SK-MEL-5 (cell line): ENCODE measurements at regions not wholly inside any gene's neighbourhood (a gene's known extent, or its start where the extent isn't known, plus 50 kb on each side); places are given as distances from the start of the nearest gene placed in this dataset.

ENCODE experiments used
- DNase-seq: peaks from one replicate; pipeline ENCODE4 v3.0.0-alpha.2; 2016; ENCODE audit warnings: low read depth, low spot score
- in situ Hi-C: cut with HindIII; loops from 2 replicates; pipeline ENCODE4 v1.10.0; 2016; ENCODE audit warnings: low sequenced_read_pairs, high pct_unique_total_duplicates, low pct_unique_long_range_greater_than_20kb

GRCh38 chr11:69374946-69375310 is 81.0 kb downstream of the MYEOV start:
- in situ Hi-C loops = no loop called here
- no peak for DNase-seq

- DNase-seq = no peak
- in situ Hi-C loops = no loop called here
Measured at GRCh38 chr11:69375316-69376154, 81.6 kb downstream of the MYEOV start.

- no peak for DNase-seq
- in situ Hi-C loops = no loop called here
Measured at GRCh38 chr11:69376155-69377028, 82.4 kb downstream of the MYEOV start.

GRCh38 chr11:69377029-69377952 is 83.3 kb downstream of the MYEOV start:
- no peak for DNase-seq
- in situ Hi-C loops = no loop called here

GRCh38 chr11:69377953-69378302 is 84.0 kb downstream of the MYEOV start:
- DNase-seq = no peak
- in situ Hi-C loops = no loop called here

- in situ Hi-C loops = no loop called here
Measured at GRCh38 chr11:69378303-69379141, 84.6 kb downstream of the MYEOV start.

GRCh38 chr11:69380451-69380901 is 86.5 kb downstream of the MYEOV start:
- in situ Hi-C loops = no loop called here
- DNase-seq = no peak

More at GRCh38 chr11:69378303-69379141, 84.6 kb downstream of the MYEOV start:
- no peak for DNase-seq

- in situ Hi-C loops = no loop called here
- no peak for DNase-seq
Measured at GRCh38 chr11:69380921-69381581, 87.1 kb downstream of the MYEOV start.

GRCh38 chr11:69381681-69382130 is 87.8 kb downstream of the MYEOV start:
- in situ Hi-C loops = no loop called here
- no peak for DNase-seq

GRCh38 chr11:69382131-69383128 is 88.5 kb downstream of the MYEOV start:
- in situ Hi-C loops = no loop called here
- no peak for DNase-seq

- in situ Hi-C loops = no loop called here
- DNase-seq = no peak
Measured at GRCh38 chr11:69383372-69384250, 89.7 kb downstream of the MYEOV start.

- no peak for DNase-seq
- in situ Hi-C loops = no loop called here
Measured at GRCh38 chr11:69384251-69385143, 90.5 kb downstream of the MYEOV start.

- no peak for DNase-seq
- in situ Hi-C loops = no loop called here
Measured at GRCh38 chr11:69385144-69385820, 91.3 kb downstream of the MYEOV start.
